ENCODE measurements at regions not wholly inside any gene's neighbourhood (a gene's known extent, or its start where the extent isn't known, plus 50 kb on each side); places are given as distances from the start of the nearest gene placed in this dataset.
"Not testable (repeated sequence)": the region's sequence is repeated elsewhere in the genome, so short reads cannot be mapped to it uniquely, and the experiment has no call there.

DNA sequence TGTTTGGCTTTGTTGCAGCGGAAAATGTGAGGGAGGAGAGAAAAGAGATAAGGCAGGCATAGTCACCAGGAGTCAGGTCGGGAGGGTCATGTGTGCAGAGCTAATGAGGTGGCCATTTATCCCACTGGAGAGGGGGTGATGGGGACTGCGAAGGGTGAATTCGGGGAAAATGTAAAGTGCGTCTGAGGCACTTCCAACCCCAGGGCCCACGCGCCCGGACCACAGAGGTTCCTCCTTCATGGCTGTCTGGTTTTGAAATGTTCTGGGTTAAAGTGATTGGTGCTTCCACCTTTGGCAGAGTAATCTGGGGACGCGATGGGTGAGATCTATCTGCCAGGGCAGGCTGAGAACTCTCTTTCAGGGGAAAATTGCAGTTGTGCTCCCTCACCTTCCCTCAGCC is 145.9 kb downstream of the GTF2IRD2B start:
- TF ChIP-seq POLR2A (IDR thresholded peaks at IDR 0.05), result not testable (repeated sequence)
- TF ChIP-seq, protein P1, sequence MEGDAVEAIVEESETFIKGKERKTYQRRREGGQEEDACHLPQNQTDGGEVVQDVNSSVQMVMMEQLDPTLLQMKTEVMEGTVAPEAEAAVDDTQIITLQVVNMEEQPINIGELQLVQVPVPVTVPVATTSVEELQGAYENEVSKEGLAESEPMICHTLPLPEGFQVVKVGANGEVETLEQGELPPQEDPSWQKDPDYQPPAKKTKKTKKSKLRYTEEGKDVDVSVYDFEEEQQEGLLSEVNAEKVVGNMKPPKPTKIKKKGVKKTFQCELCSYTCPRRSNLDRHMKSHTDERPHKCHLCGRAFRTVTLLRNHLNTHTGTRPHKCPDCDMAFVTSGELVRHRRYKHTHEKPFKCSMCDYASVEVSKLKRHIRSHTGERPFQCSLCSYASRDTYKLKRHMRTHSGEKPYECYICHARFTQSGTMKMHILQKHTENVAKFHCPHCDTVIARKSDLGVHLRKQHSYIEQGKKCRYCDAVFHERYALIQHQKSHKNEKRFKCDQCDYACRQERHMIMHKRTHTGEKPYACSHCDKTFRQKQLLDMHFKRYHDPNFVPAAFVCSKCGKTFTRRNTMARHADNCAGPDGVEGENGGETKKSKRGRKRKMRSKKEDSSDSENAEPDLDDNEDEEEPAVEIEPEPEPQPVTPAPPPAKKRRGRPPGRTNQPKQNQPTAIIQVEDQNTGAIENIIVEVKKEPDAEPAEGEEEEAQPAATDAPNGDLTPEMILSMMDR (IDR thresholded peaks at IDR 0.05), result not testable (repeated sequence)
